HEK293T (cell line): ENCODE measurements at regions not wholly inside any gene's neighbourhood (a gene's known extent, or its start where the extent isn't known, plus 50 kb on each side); places are given as distances from the start of the nearest gene placed in this dataset.

Experiments
- BHLHE40 ChIP-seq: fragments of 450-650 bp; IDR thresholded peaks from 2 replicates; pipeline ENCODE4 v1.6.1; 2016; ENCODE audit warnings: mild to moderate bottlenecking, moderate library complexity, borderline replicate concordance
- CTBP1 ChIP-seq: fragments of 450-650 bp; IDR thresholded peaks from 2 replicates; pipeline ENCODE4 v1.6.1; 2016; ENCODE audit warnings: borderline replicate concordance
- ELF4 ChIP-seq: fragments of 450-650 bp; IDR thresholded peaks from 2 replicates; pipeline ENCODE4 v1.6.1; 2017; ENCODE audit warnings: antibody characterized with exemption
- FOXA1 ChIP-seq: fragments of 450-650 bp; IDR thresholded peaks from 2 replicates; pipeline ENCODE4 v1.6.1; 2016; ENCODE audit warnings: mild to moderate bottlenecking
- FOXK2 ChIP-seq: fragments of 450-650 bp; IDR thresholded peaks from 2 replicates; pipeline ENCODE4 v1.6.1; 2016; ENCODE audit warnings: mild to moderate bottlenecking
- FOXM1 ChIP-seq: fragments of 450-650 bp; IDR thresholded peaks from 2 replicates; pipeline ENCODE4 v1.6.1; 2017; ENCODE audit warnings: mild to moderate bottlenecking, borderline replicate concordance
- HDGF ChIP-seq: fragments of 450-650 bp; IDR thresholded peaks from 2 replicates; pipeline ENCODE4 v1.6.1; 2017; ENCODE audit warnings: antibody characterized with exemption, borderline replicate concordance
- LEF1 ChIP-seq: fragments of 450-650 bp; IDR thresholded peaks from 2 replicates; pipeline ENCODE4 v1.6.1; 2017; ENCODE audit warnings: mild to moderate bottlenecking, borderline replicate concordance
- SP1 ChIP-seq: fragments of 450-650 bp; IDR thresholded peaks from 2 replicates; pipeline ENCODE4 v1.6.1; 2017
- TARDBP ChIP-seq: fragments of 450-650 bp; IDR thresholded peaks from 2 replicates; pipeline ENCODE4 v1.6.1; 2016
- ZNF384 ChIP-seq: fragments of 450-650 bp; IDR thresholded peaks from 2 replicates; pipeline ENCODE4 v1.6.1; 2016
- TF ChIP-seq, protein P1 (sequence below): fragments of 450-650 bp; IDR thresholded peaks from 2 replicates; pipeline ENCODE4 v1.6.1; 2016

GRCh38 chrX:9388450-9388849 lies 76.4 kb upstream of the TBL1X start:
- TF ChIP-seq BHLHE40, result no peak
- no peak for TF ChIP-seq SP1
- no peak for TF ChIP-seq HDGF
- TF ChIP-seq LEF1, result no peak
- TF ChIP-seq FOXM1, result no peak
- no peak for TF ChIP-seq ZNF384
- TF ChIP-seq FOXK2, result no peak
- no peak for TF ChIP-seq FOXA1
- TF ChIP-seq, protein P1, sequence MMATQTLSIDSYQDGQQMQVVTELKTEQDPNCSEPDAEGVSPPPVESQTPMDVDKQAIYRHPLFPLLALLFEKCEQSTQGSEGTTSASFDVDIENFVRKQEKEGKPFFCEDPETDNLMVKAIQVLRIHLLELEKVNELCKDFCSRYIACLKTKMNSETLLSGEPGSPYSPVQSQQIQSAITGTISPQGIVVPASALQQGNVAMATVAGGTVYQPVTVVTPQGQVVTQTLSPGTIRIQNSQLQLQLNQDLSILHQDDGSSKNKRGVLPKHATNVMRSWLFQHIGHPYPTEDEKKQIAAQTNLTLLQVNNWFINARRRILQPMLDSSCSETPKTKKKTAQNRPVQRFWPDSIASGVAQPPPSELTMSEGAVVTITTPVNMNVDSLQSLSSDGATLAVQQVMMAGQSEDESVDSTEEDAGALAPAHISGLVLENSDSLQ, result no peak
- no peak for TF ChIP-seq ELF4
- no peak for TF ChIP-seq TARDBP
- no peak for TF ChIP-seq CTBP1
